ENCODE measurements at regions not wholly inside any gene's neighbourhood (a gene's known extent, or its start where the extent isn't known, plus 50 kb on each side); places are given as distances from the start of the nearest gene placed in this dataset.

DNA sequence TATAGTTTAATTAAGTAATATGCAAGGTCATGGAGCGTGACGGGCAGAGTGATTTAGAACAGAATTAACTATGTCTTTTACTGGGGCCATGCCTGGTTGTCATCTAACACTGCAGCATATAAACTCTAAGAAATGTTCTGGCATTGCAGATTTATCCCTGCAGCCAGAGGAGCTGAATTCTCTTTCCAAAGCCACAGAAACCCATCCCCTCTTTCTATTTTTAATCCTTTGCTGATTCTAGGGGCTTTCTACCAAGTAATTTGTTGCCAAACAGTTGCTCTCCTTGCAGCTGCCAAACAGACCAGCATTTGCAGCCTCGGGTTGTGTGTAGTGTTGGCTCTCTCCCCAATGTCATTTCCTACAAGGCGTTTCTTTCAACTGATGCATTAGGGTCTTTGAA is 243.2 kb upstream of the MON1B start:
- DNase-seq (ENCODE audit: missing footprints) (no peak), ATAC-seq (no peak)
- intact Hi-C loops (cut with DNase I) = no loop called here

DNA sequence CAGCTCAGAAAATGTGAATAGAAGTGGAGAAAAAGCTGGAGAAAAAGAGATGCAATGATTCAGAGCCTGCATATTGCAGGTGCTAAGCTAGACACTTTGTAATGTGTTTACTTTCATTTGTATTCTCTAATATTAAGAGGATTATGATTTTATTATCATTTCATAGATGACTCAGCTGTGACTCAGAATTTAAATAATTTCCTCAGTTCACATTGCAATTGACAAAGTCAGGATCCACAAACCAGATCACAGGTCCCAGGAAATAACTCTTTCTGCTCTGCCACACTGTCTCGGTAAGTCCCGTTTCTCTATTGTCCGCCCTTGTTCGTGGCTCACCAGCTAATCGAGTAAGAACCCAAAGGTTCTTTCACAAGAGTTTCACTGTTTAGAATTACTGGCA is 235.4 kb upstream of the MON1B start:
- no peak for ATAC-seq

DNA sequence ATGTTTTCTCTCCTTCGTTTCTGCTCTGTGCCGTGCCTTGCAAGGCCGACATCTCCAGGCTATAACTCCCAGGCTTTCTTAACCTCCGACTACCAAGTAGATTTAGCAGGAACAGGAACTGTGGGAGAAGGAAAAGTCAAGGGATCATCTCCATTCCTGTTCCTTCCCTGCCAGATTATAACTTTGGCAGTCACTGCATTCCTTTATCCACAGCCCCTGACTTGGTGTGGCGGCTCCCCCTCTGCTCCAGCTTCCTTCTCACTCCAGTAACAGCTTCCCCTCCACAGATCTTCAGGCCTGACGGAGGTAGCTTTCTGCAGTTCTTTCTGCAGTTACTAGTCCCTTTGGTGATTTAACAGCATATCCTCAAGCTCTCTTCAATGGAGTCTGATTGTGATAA is 234.6 kb upstream of the MON1B start:
- DNase-seq (ENCODE audit: missing footprints) (no peak), ATAC-seq (no peak)
- intact Hi-C loops (cut with DNase I) = no loop called here

More for the DNA sequence above, 235.4 kb upstream of the MON1B start:
- DNase-seq (ENCODE audit: missing footprints) = no peak
- intact Hi-C loops (cut with DNase I) = no loop called here

DNA sequence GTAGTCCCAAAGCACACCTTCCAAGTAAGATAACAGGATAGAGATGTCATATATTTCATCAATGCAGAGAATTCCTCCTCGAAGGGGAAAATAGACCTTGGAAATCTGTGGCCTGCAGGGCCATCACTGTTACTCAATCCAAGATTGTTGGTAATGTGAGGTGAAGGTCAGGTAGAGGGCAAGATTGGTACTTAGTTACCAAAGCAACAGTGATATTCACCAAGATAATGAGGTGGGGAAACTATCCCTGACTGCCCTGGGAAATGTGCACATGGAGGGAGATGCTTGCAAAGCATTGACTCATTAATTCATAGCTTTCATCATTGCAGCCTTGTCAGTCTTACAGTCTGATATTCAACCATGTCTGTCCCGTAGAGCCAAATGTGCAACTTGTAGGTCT is 234.1 kb upstream of the MON1B start:
- intact Hi-C loops (cut with DNase I) = no loop called here
- ATAC-seq (no peak), DNase-seq (ENCODE audit: missing footprints) (no peak)

DNA sequence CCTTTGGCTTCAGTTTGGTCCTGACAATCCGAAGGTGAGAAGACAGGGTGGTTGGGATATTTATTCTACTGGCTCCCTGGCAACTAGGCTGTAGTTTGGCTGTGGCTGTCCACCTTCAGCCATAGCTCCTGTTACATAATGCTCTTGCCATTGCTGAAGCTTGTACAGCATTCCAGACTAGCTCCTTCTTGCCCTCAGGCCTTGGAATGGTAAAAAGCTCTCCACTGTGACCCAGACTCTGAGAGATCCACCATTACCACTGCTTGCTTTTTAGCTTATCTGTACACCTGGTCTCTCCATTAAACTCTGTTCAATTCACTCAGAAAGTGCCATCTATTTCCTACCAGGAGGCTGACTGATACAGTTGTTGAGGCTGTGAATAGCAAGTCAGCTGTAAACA is 231.8 kb upstream of the MON1B start:
- ATAC-seq = no peak
- no peak for DNase-seq (ENCODE audit: missing footprints)
- intact Hi-C loops (cut with DNase I) = no loop called here

DNA sequence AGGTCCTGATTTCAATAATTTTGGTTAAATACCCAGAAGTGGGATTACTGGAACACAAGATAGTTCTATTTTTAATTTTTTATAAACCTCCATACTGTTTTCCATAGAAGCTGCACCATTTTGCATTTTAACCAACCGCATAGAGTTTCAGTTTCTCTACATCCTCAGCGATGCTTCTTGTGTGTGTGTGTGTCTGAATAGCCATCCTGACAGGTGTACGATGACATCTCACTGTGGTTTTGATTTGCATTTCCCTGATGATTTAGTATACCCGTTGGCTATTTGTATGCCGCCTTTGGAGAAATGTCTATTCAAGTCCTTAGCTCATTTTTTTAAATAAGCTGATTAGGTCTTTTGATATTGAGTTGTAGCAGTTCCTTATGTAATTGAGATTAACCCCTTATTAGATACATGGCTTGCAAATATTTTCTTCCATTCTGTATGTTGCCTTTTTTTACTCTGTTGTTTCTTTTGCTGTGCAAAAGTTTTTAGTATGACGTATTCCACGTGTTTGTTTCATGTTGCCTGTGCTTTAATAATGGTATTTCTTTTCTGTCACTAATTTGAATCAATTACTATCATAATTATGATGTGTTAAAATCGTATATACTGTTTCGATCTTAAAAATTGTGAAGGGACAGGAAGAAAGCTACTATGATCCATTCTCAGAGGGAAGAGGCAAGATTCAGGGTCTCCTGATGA is 227.2 kb upstream of the MON1B start:
- intact Hi-C loops (cut with DNase I) = no loop called here
- no peak for DNase-seq (ENCODE audit: missing footprints)
- ATAC-seq = no peak

DNA sequence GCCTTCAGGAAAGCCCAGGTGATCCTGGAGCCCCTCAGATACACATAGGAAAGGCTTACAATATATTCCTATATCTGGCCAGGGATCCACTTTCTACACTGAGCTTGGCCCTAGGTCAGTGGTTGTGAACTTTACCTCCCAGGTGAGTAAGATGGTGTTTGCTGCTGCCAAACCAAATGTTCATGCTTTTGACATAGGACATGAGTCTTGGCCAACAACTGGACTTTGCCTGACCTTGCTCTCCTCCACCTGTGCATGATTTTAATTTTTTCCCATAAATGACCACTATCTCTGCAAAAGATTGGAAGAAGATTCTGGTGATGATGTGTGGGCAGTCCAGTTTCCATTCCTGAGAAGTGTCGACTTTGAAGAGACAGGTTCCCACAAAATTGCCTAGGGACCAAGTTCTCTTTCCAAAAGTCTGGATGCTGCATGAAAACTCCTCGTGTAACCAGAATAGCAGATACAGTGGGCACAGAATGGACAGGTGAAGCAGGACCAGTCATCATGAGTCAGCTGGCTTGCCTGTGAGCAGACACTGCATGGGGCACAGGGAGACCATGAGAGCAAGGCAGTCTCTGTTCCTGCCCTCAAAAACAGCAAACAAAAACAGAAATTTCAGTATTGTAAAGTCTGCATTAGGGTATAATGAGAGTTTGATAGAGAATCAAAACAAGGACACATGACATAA is 226.4 kb upstream of the MON1B start:
- intact Hi-C loops (cut with DNase I) = no loop called here
- no peak for ATAC-seq

DNA sequence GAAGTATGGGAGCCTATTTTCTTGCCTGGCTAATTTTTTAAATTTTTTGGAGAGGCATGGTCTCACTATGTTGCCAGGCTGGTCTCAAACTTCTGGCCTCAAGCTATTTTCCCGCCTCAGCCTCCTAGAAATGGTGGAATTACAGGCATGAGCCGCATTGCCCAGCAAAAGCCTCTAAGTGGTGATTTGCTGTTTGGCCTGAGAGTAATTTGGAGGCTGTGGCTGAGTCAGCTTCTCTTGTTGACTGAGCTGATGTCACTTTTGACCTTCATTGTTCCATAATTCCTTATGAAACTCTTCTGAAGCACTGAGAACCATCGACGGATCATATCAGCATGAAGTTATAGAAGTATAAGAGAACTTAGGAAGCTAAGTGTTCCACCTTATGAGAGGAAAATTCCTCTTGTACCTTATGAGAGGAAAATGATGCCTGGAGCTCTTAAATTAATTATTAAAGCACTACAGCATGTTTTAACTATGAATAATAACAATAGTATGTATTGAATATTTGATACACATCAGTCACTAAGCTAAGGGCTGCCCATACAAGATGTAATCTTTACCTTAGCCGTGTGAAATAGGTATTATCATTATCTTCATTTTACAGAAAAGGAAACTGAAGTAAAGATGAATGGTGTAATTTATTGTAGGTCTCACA is 220.8 kb upstream of the MON1B start:
- DNase-seq (ENCODE audit: missing footprints) = no peak
- no peak for ATAC-seq

More for the DNA sequence above, 226.4 kb upstream of the MON1B start:
- DNase-seq (ENCODE audit: missing footprints) = no peak

DNA sequence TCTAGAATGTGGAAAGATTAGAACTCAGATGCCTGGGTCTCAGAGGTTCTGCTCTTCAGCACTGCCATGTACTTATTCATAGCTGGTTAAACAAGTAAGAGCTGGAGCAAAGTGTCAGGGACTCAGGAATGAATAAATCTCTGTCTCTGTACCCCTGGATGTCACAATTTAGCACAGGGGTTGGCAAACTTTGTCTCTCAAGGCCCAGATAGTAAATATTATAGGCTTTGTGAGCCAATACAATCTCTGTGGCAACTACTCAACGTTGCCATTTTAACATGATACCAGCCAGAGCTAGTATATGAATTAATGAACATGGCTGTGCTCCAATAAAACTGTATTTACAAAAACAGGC is 220.3 kb upstream of the MON1B start:
- intact Hi-C loops (cut with DNase I) = no loop called here
- no peak for ATAC-seq
- DNase-seq (ENCODE audit: missing footprints) = no peak

More for the DNA sequence above, 220.8 kb upstream of the MON1B start:
- intact Hi-C loops (cut with DNase I) = no loop called here

DNA sequence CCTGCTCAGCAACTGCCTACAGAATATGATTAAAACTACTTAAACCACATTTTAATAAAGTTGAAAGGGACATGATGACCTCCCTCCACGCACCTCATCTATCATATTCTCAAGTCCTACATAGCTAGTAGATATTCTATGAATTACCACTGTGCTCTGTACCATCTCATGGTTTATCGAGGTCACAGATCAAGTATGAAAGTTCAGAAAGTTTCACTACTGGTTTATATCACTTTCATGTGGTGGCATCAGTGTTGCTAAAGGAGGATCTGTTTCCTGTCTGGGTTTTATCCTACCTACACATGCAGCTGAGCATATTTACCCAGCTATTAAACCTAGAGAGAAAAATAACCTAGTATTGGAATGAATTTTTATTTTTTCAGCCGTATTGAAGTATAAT is 214.9 kb upstream of the MON1B start:
- DNase-seq (ENCODE audit: missing footprints) (no peak), ATAC-seq (no peak)
- intact Hi-C loops (cut with DNase I) = no loop called here

DNA sequence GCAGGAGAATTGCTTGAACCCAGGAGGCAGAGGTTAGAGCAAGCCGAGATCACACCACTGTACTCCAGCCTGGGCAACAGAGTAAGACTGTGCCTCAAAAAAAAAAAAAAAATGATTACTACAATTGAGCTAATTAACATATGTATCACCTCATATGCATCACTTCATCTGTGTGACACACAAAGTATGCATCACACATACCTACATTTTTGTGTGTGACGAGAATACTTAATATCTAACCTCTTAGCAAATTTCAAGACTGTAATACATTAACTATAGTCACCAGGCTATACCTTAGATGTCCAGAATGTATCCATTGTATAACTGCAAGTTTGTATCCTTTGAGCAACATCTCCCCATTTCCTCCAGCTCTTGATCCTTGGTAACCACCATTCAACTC is 214.2 kb upstream of the MON1B start:
- intact Hi-C loops (cut with DNase I) = no loop called here
- no peak for DNase-seq (ENCODE audit: missing footprints)
- no peak for ATAC-seq

DNA sequence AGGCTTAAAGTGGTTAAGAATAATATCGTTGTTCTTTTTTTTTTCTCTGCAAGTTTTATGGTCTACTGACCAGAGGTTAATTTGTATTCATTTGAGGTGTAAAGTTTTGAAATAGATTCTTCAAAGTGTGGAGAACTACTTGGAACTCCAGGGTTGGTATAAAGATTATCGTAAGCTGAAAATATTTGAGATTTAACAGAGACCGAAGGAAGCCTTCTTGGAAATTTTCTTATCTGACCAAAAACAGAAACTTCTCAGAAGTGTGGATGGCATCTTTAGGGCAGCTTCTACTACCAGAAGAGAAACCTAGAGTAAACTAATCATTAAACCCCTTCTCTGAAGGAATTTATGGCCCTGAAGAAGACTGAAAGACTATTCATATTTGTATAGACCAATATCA is 206.8 kb upstream of the MON1B start:
- ATAC-seq (no peak), DNase-seq (ENCODE audit: missing footprints) (no peak)
- intact Hi-C loops (cut with DNase I) = no loop called here

DNA sequence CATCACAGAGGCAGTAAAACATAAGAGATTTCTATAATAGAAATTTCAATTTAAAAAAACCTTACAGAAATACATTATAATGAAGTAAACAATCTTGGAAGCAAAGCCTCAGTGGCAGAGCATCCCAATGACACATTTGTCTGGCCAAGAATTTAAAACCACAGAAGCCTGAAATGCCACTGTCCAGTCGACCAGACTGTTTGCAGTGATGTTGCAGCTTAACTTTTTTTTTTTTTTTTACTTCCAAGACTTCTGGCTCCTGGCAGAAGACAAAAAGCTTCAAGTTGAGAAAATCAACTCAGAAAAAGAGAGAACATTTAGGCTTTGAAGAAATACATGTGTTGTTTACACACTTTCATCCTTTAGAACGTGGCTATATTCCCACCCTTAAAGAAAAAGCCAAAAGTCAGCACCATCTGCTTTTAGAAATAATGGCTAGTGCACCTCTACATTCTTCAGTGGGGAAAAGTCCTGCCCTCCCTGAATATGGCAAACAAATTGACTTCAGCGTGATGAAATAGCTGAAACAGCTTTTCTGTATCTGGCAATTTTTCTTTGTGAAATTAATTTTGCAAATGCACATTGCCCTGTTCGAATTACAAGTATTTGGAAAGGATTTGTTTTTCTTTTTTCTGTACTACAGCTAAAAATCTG is 205.5 kb upstream of the MON1B start:
- DNase-seq (ENCODE audit: missing footprints) (no peak), ATAC-seq (no peak)
- intact Hi-C loops (cut with DNase I) = no loop called here

DNA sequence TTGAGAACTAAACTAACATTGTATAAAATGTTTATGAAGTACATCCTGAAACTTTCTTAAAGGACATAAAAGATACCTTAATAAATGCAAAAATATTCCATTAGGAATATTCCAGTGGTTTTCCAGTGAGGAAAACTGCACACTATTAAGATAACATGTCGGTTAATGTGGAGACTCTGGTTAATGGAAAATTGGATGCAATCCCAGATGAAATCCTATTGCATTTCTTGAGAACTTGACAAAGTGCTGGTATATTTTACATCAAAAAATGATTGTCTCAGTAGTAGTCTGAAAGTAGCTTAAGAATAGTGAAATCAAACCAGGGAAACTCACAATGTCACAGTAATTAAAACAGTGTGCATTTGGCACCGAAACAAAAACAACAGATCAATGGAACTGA is 202.5 kb upstream of the MON1B start:
- ATAC-seq (no peak), DNase-seq (ENCODE audit: missing footprints) (no peak)
- intact Hi-C loops (cut with DNase I) = no loop called here

DNA sequence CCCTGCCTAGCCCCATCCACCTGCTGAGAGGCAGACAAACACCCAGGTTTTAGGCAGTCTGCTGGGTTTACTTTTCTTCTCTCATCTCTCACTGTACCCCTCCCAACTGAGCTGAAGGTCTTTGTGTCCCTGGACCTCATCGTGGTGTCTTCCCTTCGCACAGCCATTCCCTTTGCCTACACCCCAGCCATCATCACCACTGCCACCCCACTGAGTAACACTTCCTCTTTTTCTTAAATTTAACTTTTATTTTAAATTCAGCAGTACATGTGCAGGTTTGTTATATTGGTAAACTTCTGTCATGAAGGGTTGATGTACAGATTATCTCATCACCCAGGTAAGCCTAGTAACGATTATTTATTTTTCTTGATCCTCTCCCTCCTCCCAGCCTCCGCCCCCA is 188.3 kb upstream of the MON1B start:
- intact Hi-C loops (cut with DNase I) = no loop called here
- ATAC-seq = no peak
- peak; percentile 30 for DNase-seq (ENCODE audit: missing footprints)

DNA sequence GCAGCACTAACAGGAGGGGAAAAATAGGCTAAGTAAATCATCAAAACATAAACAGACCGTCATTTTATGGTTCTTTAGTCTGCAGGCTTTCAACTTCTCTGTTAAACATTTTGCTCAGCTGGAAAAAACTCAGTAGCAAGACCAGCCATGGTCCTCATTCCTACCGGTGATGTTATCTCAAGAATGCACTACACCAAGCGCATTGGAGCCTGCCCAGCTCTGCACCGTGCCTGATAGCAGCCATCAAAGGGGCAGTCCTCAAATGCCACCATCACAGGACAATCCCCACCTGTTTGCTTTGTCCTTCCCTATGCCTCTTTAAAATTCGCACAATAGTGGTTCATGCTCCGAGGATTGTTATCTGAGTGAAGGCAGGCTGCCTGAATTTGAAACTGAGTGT is 181.5 kb upstream of the MON1B start:
- no peak for DNase-seq (ENCODE audit: missing footprints)
- intact Hi-C loops (cut with DNase I) = no loop called here
- peak; percentile 50 for ATAC-seq

DNA sequence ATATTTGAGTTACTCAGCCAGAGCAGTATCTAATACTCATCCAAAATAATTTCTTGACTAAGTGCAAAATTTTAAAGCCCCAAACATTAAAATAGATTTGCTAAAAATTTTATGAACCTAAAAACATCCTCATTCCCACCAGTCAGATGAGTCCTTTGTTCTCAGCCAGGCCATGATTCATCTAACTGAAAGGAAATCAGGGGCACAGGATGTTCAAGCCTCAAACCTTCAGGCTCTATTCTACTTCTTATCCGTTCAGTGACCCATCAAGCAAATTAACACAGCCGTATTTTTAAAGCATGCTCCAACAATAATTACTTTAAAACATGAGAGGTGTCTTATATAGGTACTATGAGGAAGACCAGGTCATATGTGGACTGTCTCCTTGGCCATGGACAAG is 176.5 kb upstream of the MON1B start:
- intact Hi-C loops (cut with DNase I) = no loop called here
- ATAC-seq (no peak), DNase-seq (ENCODE audit: missing footprints) (no peak)

DNA sequence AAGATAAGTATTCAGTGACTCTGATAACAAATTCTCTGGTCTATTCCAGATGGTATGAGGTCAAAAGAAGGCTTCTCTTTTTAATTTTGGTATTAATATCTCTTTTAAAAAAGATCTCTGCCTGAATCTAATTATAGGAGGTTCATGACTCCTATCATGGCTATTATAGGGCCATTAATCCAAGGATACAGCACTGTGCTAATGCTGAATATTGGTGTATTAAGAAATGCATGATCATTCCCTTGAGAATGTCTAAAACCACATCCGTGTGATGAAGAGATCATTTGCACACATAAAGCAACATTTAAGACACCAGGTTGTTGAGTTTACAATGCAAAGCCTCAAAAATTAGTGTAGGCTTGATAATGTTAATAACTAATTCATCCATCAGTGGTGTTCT is 160.4 kb upstream of the MON1B start:
- DNase-seq (ENCODE audit: missing footprints) (no peak), ATAC-seq (no peak)
- intact Hi-C loops (cut with DNase I) = no loop called here

DNA sequence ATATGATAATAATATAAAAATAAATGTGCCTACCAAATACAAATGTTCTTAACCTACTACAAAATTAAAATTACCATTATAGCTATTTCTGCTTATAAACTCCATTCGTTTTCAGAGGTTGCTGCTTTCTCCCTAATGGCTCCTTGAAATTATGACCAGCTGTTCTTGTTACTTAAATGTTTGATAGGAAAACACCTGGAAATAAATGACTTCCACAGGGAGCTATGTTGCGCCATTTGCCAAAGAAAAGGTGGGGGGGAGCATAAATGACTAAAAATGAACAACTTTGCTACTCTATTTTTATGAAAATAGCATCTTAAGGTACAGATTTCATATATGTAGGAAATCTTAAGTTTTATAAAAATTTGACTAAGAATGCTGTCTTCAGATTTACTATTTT is 157.5 kb upstream of the MON1B start:
- ATAC-seq = no peak
- intact Hi-C loops (cut with DNase I) = no loop called here
- DNase-seq (ENCODE audit: missing footprints) = no peak

DNA sequence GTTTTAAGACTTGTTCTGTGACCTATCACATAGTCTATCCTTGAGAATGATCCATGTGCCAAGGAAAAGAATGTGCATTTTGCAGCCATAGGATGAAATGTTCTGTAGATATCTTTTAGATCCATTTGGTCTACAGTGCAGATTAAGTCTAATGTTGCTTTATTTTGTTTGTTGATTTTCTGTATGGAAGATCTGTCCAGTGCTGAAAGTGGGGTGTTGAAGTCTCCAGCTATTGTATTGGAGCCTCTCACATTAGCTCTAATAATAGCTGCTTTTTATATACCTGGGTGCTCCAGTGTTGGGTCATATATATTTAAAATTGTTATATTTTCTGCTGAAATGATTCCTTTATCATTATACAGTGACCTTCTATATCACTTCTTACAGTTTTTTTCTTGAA is 155.6 kb upstream of the MON1B start:
- no peak for ATAC-seq
- intact Hi-C loops (cut with DNase I) = no loop called here
- DNase-seq (ENCODE audit: missing footprints) = no peak

Measured in Right ventricle myocardium inferior (tissue), 1 donor.